Right atrium auricular region (tissue), 2 donors: ENCODE measurements at regions not wholly inside any gene's neighbourhood (a gene's known extent, or its start where the extent isn't known, plus 50 kb on each side); places are given as distances from the start of the nearest gene placed in this dataset.
A peak's percentile ranks its signal among the peaks of the same experiment; 100 is the strongest.

Experiments used
- DNase-seq: peaks from one replicate; pipeline ENCODE4 v3.0.0-alpha.2; 2019; ENCODE audit warnings: low spot score
- H3K27ac ChIP-seq, 2 donors: fragments of 200-600 bp; sonication (generic); 1 replicate in 1 of 2; 2 replicates in 1 of 2; pipeline ENCODE4 v1.5.1; 2016 to 2019
- H3K27me3 ChIP-seq, 2 donors: fragments of 200-600 bp; sonication (generic); one replicate each; pipeline versions ENCODE4 v1.5.1 to v1.6.0; 2017 to 2019
- H3K36me3 ChIP-seq: fragments of 200-600 bp; sonication (generic); one replicate; pipeline ENCODE4 v1.5.1; 2016
- H3K4me1 ChIP-seq, 2 donors: fragments of 200-600 bp; sonication (generic); one replicate each; pipeline versions ENCODE4 v1.5.1 to v1.6.0; 2017 to 2019
- H3K4me3 ChIP-seq, 2 donors: fragments of 200-600 bp; sonication (generic); 1 replicate in 1 of 2; 2 replicates in 1 of 2; pipeline ENCODE4 v1.5.1; 2017 to 2019; ENCODE audit warnings: mild to moderate bottlenecking in 1 of 2, moderate library complexity in 1 of 2
- H3K9me3 ChIP-seq, 2 donors: fragments of 200-600 bp; sonication (generic); one replicate each; pipeline ENCODE4 v1.5.1; 2019
- CTCF ChIP-seq, 2 donors: fragments of 200-600 bp; sonication (generic); IDR thresholded peaks; one replicate each; pipeline ENCODE4 v1.5.1; 2019; ENCODE audit warnings: antibody characterized with exemption in 2 of 2

- Histone ChIP-seq H3K27ac (no peak overlapping the region), H3K9me3 (peaks cover 0 to 5% of the 10 kb centered on the region in 2 donors), H3K36me3 (no peaks in the 10 kb centered on the region), H3K27me3 (no peaks in the 10 kb centered on the region), H3K4me3 (no peak overlapping the region), H3K4me1 (no peaks in the 10 kb centered on the region)
- TF ChIP-seq CTCF (IDR thresholded peaks at IDR 0.05) = no peak
- DNase-seq = no peak
Observed at GRCh38 chr15:38876211-38876610, 311.6 kb upstream of the RASGRP1 start.

DNA sequence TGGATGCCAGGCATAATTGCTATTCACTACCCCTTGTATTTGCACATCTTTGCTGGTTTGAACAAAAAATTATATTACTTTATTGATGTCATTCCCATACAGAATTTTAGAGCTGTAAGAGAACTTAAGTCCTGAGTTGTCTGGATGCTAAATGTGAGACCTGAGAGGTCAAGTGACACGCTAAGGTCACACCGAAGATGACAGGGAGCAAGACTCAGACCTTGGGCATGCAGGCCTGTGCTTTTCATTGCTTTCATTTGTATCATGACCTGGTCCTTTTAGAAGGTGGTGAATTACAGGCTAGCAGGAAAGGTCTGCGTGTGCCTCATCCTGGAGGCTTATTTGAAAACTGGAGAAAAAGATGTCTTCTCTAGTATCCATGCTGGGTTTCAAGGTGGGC lies 312.0 kb upstream of the RASGRP1 start:
- Histone ChIP-seq H3K36me3 (no peaks in the 10 kb centered on the region), H3K9me3 (peaks cover 0 to under 1% of the 10 kb centered on the region in 2 donors), H3K4me3 (no peak overlapping the region), H3K27ac (no peak overlapping the region), H3K27me3 (no peaks in the 10 kb centered on the region), H3K4me1 (no peaks in the 10 kb centered on the region)
- no peak for TF ChIP-seq CTCF (IDR thresholded peaks at IDR 0.05)
- DNase-seq = no peak

DNA sequence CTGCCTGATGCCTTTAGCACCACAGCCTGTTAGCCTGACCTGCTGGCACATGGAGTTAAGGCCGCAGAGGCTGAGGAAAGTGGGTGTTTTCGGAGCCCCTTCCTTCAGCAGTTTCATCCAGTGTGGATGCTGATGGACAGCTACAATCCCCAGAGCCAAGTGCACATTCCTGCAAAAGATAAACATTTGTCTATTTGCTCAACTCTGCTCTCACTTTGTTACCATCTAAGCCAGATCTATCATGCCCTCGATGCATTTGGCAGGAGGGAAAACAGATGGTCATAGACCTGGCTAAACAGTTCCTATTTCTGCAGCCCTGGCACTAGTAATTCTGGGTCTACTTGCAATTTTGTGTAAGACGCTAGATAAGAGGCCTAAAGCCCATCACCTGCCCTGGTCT lies 312.9 kb upstream of the RASGRP1 start:
- Histone ChIP-seq H3K27ac (no peak overlapping the region), H3K36me3 (no peaks in the 10 kb centered on the region), H3K9me3 (no peaks in the 10 kb centered on the region), H3K27me3 (no peaks in the 10 kb centered on the region), H3K4me3 (no peak overlapping the region), H3K4me1 (no peaks in the 10 kb centered on the region)
- no peak for DNase-seq
- no peak for TF ChIP-seq CTCF (IDR thresholded peaks at IDR 0.05)

DNA sequence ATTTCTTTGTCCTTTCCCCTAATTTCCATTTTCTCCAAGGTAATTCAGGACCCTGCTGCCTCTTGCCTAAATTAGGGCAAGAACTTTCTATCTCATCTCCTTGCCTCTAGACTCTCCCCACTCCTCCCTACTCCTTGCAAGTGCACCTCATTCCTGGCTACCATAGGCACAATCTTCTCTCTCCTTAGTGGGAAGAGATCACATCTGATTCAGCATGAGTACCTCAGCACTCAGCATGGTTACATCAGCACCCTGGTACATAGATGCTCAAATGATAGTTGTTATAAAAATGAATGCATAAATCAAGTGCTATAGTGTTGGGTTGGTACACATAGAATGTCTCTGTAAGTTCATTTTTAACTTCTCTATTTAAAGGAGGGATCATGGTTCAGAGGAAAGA lies 313.4 kb upstream of the RASGRP1 start:
- H3K9me3 ChIP-seq = no peaks in the 10 kb centered on the region
- H3K36me3 ChIP-seq = no peaks in the 10 kb centered on the region
- H3K4me3 ChIP-seq = no peak overlapping the region
- DNase-seq = no peak
- H3K27me3 ChIP-seq = no peaks in the 10 kb centered on the region
- no peaks in the 10 kb centered on the region for H3K4me1 ChIP-seq
- no peak overlapping the region for H3K27ac ChIP-seq
- TF ChIP-seq CTCF (IDR thresholded peaks at IDR 0.05) = no peak

- no peak for TF ChIP-seq CTCF (IDR thresholded peaks at IDR 0.05)
- Histone ChIP-seq H3K4me1 (no peaks in the 10 kb centered on the region), H3K36me3 (no peaks in the 10 kb centered on the region), H3K9me3 (no peaks in the 10 kb centered on the region), H3K27ac (peak overlapping the region in 1 of 2 donors; percentile 10), H3K27me3 (no peaks in the 10 kb centered on the region), H3K4me3 (no peak overlapping the region)
- no peak for DNase-seq
Observed at GRCh38 chr15:38878926-38879325, 314.3 kb upstream of the RASGRP1 start.

- peak overlapping the region in 1 of 2 donors; percentile 11 for H3K27ac ChIP-seq
Observed at GRCh38 chr15:38879909-38880471, 315.4 kb upstream of the RASGRP1 start.

More at GRCh38 chr15:38879909-38880471, 315.4 kb upstream of the RASGRP1 start:
- no peaks in the 10 kb centered on the region for H3K4me1 ChIP-seq
- peak; percentile 81 for DNase-seq
- no peaks in the 10 kb centered on the region for H3K36me3 ChIP-seq
- TF ChIP-seq CTCF (IDR thresholded peaks at IDR 0.05) = no peak
- no peaks in the 10 kb centered on the region for H3K9me3 ChIP-seq
- H3K27me3 ChIP-seq = no peaks in the 10 kb centered on the region
- H3K4me3 ChIP-seq = no peak overlapping the region
